SK-N-SH (cell line): ENCODE measurements at regions not wholly inside any gene's neighbourhood (a gene's known extent, or its start where the extent isn't known, plus 50 kb on each side); places are given as distances from the start of the nearest gene placed in this dataset.

ENCODE experiments used
- CTCF ChIA-PET: fragments of 300-600, 350-600 bp; formaldehyde crosslinking; extraction: SDS; loops from one replicate; lab custom pipeline; 2021; lab: Yijun Ruan, JAX
- POLR2A ChIA-PET: fragments of 350-600 bp; sonication (Branson Sonifier 250); formaldehyde crosslinking; extraction: SDS; loops from one replicate; lab custom pipeline; 2020; ENCODE audit warnings: antibody characterized with exemption, inconsistent platforms; lab: Yijun Ruan, JAX
- DNase-seq: peaks from one replicate; pipeline ENCODE4 v3.0.0; 2012
- H2AFZ ChIP-seq: fragments of 200-600 bp; sonication (generic); 2 replicates; pipeline ENCODE4 v1.8.1; 2016; ENCODE audit warnings: antibody characterized with exemption, mild to moderate bottlenecking, low read depth
- H3F3A ChIP-seq: fragments of 200-600 bp; sonication (generic); replicated peaks from 2 replicates; pipeline ENCODE3; 2016; ENCODE audit warnings: antibody characterized with exemption, mild to moderate bottlenecking; ENCODE audit not compliant: insufficient read depth
- H3K27ac ChIP-seq, 2 experiments: fragments of 200-500 bp in 1 of 2; fragments of 200-600 bp in 1 of 2; sonication (Bioruptor generic) in 1 of 2; sonication (generic), shearing (Covaris generic) in 1 of 2; 2 replicates each; pipeline versions ENCODE4 v1.5.1 to v1.6.1; 2014 to 2016; ENCODE audit warnings: low read depth in 2 of 2, inconsistent platforms in 1 of 2, low read length in 1 of 2, mild to moderate bottlenecking in 1 of 2, mixed read lengths in 1 of 2
- H3K27me3 ChIP-seq: fragments of 200-600 bp; sonication (generic), shearing (Covaris generic); 2 replicates; pipeline ENCODE4 v1.6.1; 2016; ENCODE audit warnings: mixed run types; ENCODE audit not compliant: insufficient read depth
- H3K36me3 ChIP-seq, 2 experiments: fragments of 200-500 bp in 1 of 2; fragments of 200-600 bp in 1 of 2; sonication (Bioruptor generic) in 1 of 2; sonication (generic) in 1 of 2; replicated peaks in 1 of 2; 2 replicates each; pipeline versions ENCODE3 to v1.5.1; 2014 to 2016; ENCODE audit warnings: low read length in 1 of 2, mild to moderate bottlenecking in 1 of 2; ENCODE audit not compliant: insufficient read depth in 2 of 2, control insufficient read depth in 1 of 2
- H3K4me1 ChIP-seq, 2 experiments: fragments of 200-500 bp in 1 of 2; fragments of 200-600 bp in 1 of 2; sonication (Bioruptor generic) in 1 of 2; sonication (generic), shearing (Covaris generic) in 1 of 2; 2 replicates each; pipeline versions ENCODE4 v1.5.1 to v1.6.1; 2014 to 2016; ENCODE audit warnings: low read depth in 1 of 2, low read length in 1 of 2, mixed run types in 1 of 2; ENCODE audit not compliant: insufficient read depth in 2 of 2, control insufficient read depth in 1 of 2
- H3K4me2 ChIP-seq: fragments of 200-600 bp; sonication (generic), shearing (Covaris generic); 2 replicates; pipeline ENCODE4 v1.6.1; 2017; ENCODE audit warnings: mixed run types
- H3K4me3 ChIP-seq, 2 experiments: fragments of 200-500 bp in 1 of 2; fragments of 200-600 bp in 1 of 2; sonication (Bioruptor generic) in 1 of 2; sonication (generic), shearing (Covaris generic) in 1 of 2; 2 replicates each; pipeline versions ENCODE4 v1.5.1 to v1.8.1; 2014 to 2016; ENCODE audit warnings: low read depth in 2 of 2, inconsistent platforms in 1 of 2, low read length in 1 of 2, mild to moderate bottlenecking in 1 of 2, mixed read lengths in 1 of 2, moderate library complexity in 1 of 2
- H3K79me2 ChIP-seq: fragments of 200-600 bp; sonication (generic); 2 replicates; pipeline ENCODE4 v1.8.1; 2017; ENCODE audit warnings: mild to moderate bottlenecking; ENCODE audit not compliant: insufficient read depth
- H3K9ac ChIP-seq: fragments of 200-600 bp; sonication (generic); 2 replicates; pipeline ENCODE4 v1.6.1; 2017; ENCODE audit warnings: mixed run types
- H3K9me2 ChIP-seq: fragments of 200-600 bp; sonication (generic); 2 replicates; pipeline ENCODE4 v1.6.1; 2017; ENCODE audit warnings: mixed run types
- H3K9me3 ChIP-seq: fragments of 200-600 bp; sonication (generic); 2 replicates; pipeline ENCODE4 v1.6.1; 2017; ENCODE audit warnings: mixed run types, mild to moderate bottlenecking, moderate library complexity
- H4K20me1 ChIP-seq: fragments of 200-600 bp; sonication (generic); 2 replicates; pipeline ENCODE4 v1.6.1; 2017; ENCODE audit warnings: mild to moderate bottlenecking, mixed run types; ENCODE audit not compliant: insufficient read depth
- EP300 ChIP-seq, 2 experiments: IDR thresholded peaks; 2 replicates each; pipeline versions ENCODE4 v1.4.0 to v1.6.1; 2012; ENCODE audit warnings: borderline replicate concordance in 1 of 2, low read depth in 1 of 2, low read length in 1 of 2
- EZH2phosphoT487 ChIP-seq: fragments of 200-600 bp; sonication (generic); IDR thresholded peaks from 2 replicates; pipeline ENCODE4 v1.6.1; 2017; ENCODE audit warnings: low read depth, mixed run types, mild to moderate bottlenecking, antibody characterized with exemption, moderate library complexity, borderline replicate concordance
- IRF3 ChIP-seq: fragments of 150-350 bp; IDR thresholded peaks from 2 replicates; pipeline ENCODE4 v1.6.1; 2016; ENCODE audit warnings: mild to moderate bottlenecking, low read depth, low read length
- MAX ChIP-seq: IDR thresholded peaks from 2 replicates; pipeline ENCODE4 v1.4.0; 2012; ENCODE audit warnings: low read depth
- MEF2A ChIP-seq: IDR thresholded peaks from 2 replicates; pipeline ENCODE4 v1.4.0; 2012; ENCODE audit warnings: low read depth, borderline replicate concordance
- MXI1 ChIP-seq: IDR thresholded peaks from 2 replicates; pipeline ENCODE4 v1.6.1; 2012; ENCODE audit warnings: mild to moderate bottlenecking, low read depth, low read length, improper control_type of control experiment
- NRF1 ChIP-seq: IDR thresholded peaks from 2 replicates; pipeline ENCODE4 v1.6.1; 2012; ENCODE audit warnings: low read depth, mild to moderate bottlenecking, low read length
- REST ChIP-seq: IDR thresholded peaks from 2 replicates; pipeline ENCODE4 v1.6.1; 2012; ENCODE audit warnings: mild to moderate bottlenecking, low read depth, low read length, moderate library complexity
- RFX5 ChIP-seq: IDR thresholded peaks from 2 replicates; pipeline ENCODE4 v1.6.1; 2012; ENCODE audit warnings: mild to moderate bottlenecking, improper control_type of control experiment, low read length
- YY1 ChIP-seq: IDR thresholded peaks from 2 replicates; pipeline ENCODE4 v1.4.0; 2012; ENCODE audit warnings: low read depth, mild to moderate bottlenecking
- ZBTB33 ChIP-seq: IDR thresholded peaks from 2 replicates; pipeline ENCODE4 v1.4.0; 2012; ENCODE audit warnings: low read depth, borderline replicate concordance
- WGBS: methylation state at CpG from one replicate; pipeline ENCODE4 v1.1.6; 2017; ENCODE audit warnings: low lambda C conversion rate; 5-methylcytosine and 5-hydroxymethylcytosine counted together

GRCh38 chr11:103735497-103736032, 300.9 kb upstream of the DDI1 start:
- no peaks in the 10 kb centered on the region for H4K20me1 ChIP-seq
- no peaks in the 10 kb centered on the region for H3K36me3 ChIP-seq
- H3K9me2 ChIP-seq = no peaks in the 10 kb centered on the region
- H3K4me3 ChIP-seq = no peak overlapping the region
- H3K27me3 ChIP-seq = no peaks in the 10 kb centered on the region
- 17% methylated on average over 4 of the region's 4 CpGs for WGBS
- CTCF ChIA-PET = no interaction called here
- H3K4me2 ChIP-seq = no peak overlapping the region
- peaks cover 4 to 14% of the 10 kb centered on the region in 2 experiments; a peak in 2 of 4 replicates for H3K4me1 ChIP-seq
- H3K79me2 ChIP-seq = no peaks in the 10 kb centered on the region
- no peak for DNase-seq
- no peak overlapping the region for H2AFZ ChIP-seq
- H3K9ac ChIP-seq = no peak overlapping the region
- no peak overlapping the region for H3K27ac ChIP-seq
- H3K9me3 ChIP-seq = no peaks in the 10 kb centered on the region
- TF ChIP-seq MEF2A (no peak), EP300 (IDR thresholded peaks at IDR 0.05; ENCODE audit: borderline replicate concordance in 1 of 2, low read depth in 1 of 2, low read length in 1 of 2) (no peak), EZH2phosphoT487 (no peak), MAX (no peak), REST (no peak), YY1 (no peak), IRF3 (no peak), NRF1 (no peak)
- H3F3A ChIP-seq = peaks cover 4% of the 10 kb centered on the region
- POLR2A ChIA-PET = interaction anchor here (0.6 kb wide), 1 partner anchor 1803 kb away, joined by 3 read pairs; no protein-coding TSS in a partner anchor

GRCh38 chr11:103736315-103737036, 300.0 kb upstream of the DDI1 start:
- Histone ChIP-seq H3K4me1 (peaks cover 4 to 5% of the 10 kb centered on the region in 2 experiments; a peak in 2 of 4 replicates), H4K20me1 (no peaks in the 10 kb centered on the region), H3K27ac (no peak overlapping the region), H3K79me2 (no peaks in the 10 kb centered on the region), H3K4me2 (no peak overlapping the region), H3K36me3 (no peaks in the 10 kb centered on the region), H3K9me2 (no peaks in the 10 kb centered on the region), H3K4me3 (no peak overlapping the region), H3K9ac (no peak overlapping the region), H3K27me3 (no peaks in the 10 kb centered on the region), H3F3A (no peaks in the 10 kb centered on the region), H2AFZ (no peak overlapping the region), H3K9me3 (no peaks in the 10 kb centered on the region)
- 96% methylated on average over 4 of the region's 4 CpGs for WGBS
- DNase-seq = no peak
- POLR2A ChIA-PET = interaction anchor here (0.6 kb wide), 1 partner anchor 1802 kb away, joined by 3 read pairs; no protein-coding TSS in a partner anchor
- CTCF ChIA-PET = no interaction called here
- TF ChIP-seq ZBTB33 (no peak), MXI1 (no peak), RFX5 (no peak)
